Heart left ventricle (tissue), 16 donors: ENCODE measurements at regions not wholly inside any gene's neighbourhood (a gene's known extent, or its start where the extent isn't known, plus 50 kb on each side); places are given as distances from the start of the nearest gene placed in this dataset.

Experiments used
- ATAC-seq, 4 donors: fragments of 200-7000 bp; cut with Tn5 transposase; one replicate each; pipeline ENCODE4 v1.9.1; 2020 to 2022; ENCODE audit warnings: moderate library complexity in 4 of 4, mild to moderate bottlenecking in 3 of 4, moderate number of reproducible peaks in 1 of 4
- DNase-seq, 5 donors: peaks; one replicate each; pipeline ENCODE4 v3.0.0-alpha.2; 2020
- H3K27ac ChIP-seq, 12 donors: fragments of 200-600 bp; sonication (generic) in 4 of 12; one replicate each; pipeline versions ENCODE4 v1.5.0 to v1.8.0; 2016 to 2022; ENCODE audit warnings: mild to moderate bottlenecking in 2 of 12
- H3K27me3 ChIP-seq, 9 donors: fragments of 200-600 bp; sonication (generic) in 2 of 9; one replicate each; pipeline versions ENCODE4 v1.5.1 to v1.8.0; 2016 to 2022; ENCODE audit warnings: mild to moderate bottlenecking in 3 of 9
- H3K36me3 ChIP-seq, 9 donors: fragments of 200-600 bp; sonication (generic) in 2 of 9; one replicate each; pipeline versions ENCODE4 v1.5.0 to v1.8.0; 2018 to 2022; ENCODE audit warnings: mild to moderate bottlenecking in 2 of 9
- H3K4me1 ChIP-seq, 12 donors: fragments of 200-600 bp; sonication (generic) in 4 of 12; one replicate each; pipeline versions ENCODE4 v1.5.0 to v1.8.0; 2016 to 2022; ENCODE audit warnings: mild to moderate bottlenecking in 3 of 12
- H3K4me3 ChIP-seq, 12 donors: fragments of 200-600 bp; sonication (generic) in 4 of 12; one replicate each; pipeline versions ENCODE4 v1.5.0 to v1.8.0; 2017 to 2022; ENCODE audit warnings: mild to moderate bottlenecking in 9 of 12, moderate library complexity in 4 of 12
- H3K9me3 ChIP-seq, 12 donors: fragments of 200-600 bp; sonication (generic) in 4 of 12; one replicate each; pipeline versions ENCODE4 v1.5.0 to v1.8.0; 2016 to 2022; ENCODE audit warnings: mild to moderate bottlenecking in 1 of 12
- CTCF ChIP-seq, 12 donors: fragments of 200-600 bp; sonication (generic) in 4 of 12; IDR thresholded peaks; one replicate each; pipeline versions ENCODE4 v1.5.0 to v1.8.0; 2018 to 2022; ENCODE audit warnings: antibody characterized with exemption in 12 of 12, mild to moderate bottlenecking in 5 of 12
- POLR2A ChIP-seq, 2 donors: fragments of 450-650 bp; IDR thresholded peaks; one replicate each; pipeline ENCODE4 v1.6.1; 2017; ENCODE audit warnings: antibody characterized with exemption in 2 of 2, mild to moderate bottlenecking in 2 of 2, moderate library complexity in 2 of 2
- WGBS, 4 donors: extraction: QIAGEN DNeasy Blood & Tissue Kit in 2 of 4; methylation state at CpG; one replicate each; pipeline versions ENCODE4 v1.1.5 to v1.1.7; 2013 to 2018; 5-methylcytosine and 5-hydroxymethylcytosine counted together
- intact Hi-C, 10 donors: fragments of 100-400 bp; cut with DNase I; formaldehyde crosslinking; loops; one replicate each; pipeline versions ENCODE4 v1.11.1 to v1.14.2; 2022
- donor health status: ischemic (EF 13 %, LVEDD 7.1; RV severe dilation, severe dysfunction).
- donor health status: healthy with polysubstance abuse.
- donor health status: DM: no; HTN: yes; CAD: no.
- donor health status: DM: no; HTN: no; CAD: no.
- donor health status: ischemic (EF 25% LVEDD 6.9; RV normal size, moderate dysfunction).
- donor health status: ischemic (EF 25% LVEDD 5.7; RV mildly dilated, moderate dysfunction).
- donor health status: healthy.
- donor health status: DM: yes; HTN: yes; CAD: no.
- donor health status: ischemic (EF 35%, LVEDD 5.7; RV mildly dilated, moderate dysfunction).
- donor health status: nonischemic (EF 11% LVEDD 7.7; RV severe dilation, severe dysfunction).
- donor health status: DM: yes; HTN: yes; CAD: no.
- donor health status: PGD.
- donor health status: ischemic (EF 29% LVEDD 5.4; RV normal size, mild dysfunction).
- donor health status: nonischemic (EF 23%, LVEDD 6.1; RV moderate dilation, normal function).

GRCh38 chr3:46094506-46094905 is 67.2 kb upstream of the XCR1 start:
- no peaks in the 10 kb centered on the region for H3K27me3 ChIP-seq
- 69 to 93% (median 73%) methylated on average over 1 of the region's 1 CpG for WGBS, 4 donors
- DNase-seq (no peak), ATAC-seq (no peak)
- intact Hi-C loops, result no loop called here
- TF ChIP-seq CTCF (IDR thresholded peaks at IDR 0.05) (no peak), POLR2A (IDR thresholded peaks at IDR 0.05) (no peak)
- peaks cover 0 to 95% (median 0%) of the 10 kb centered on the region in 12 donors for H3K4me1 ChIP-seq
- peak overlapping the region in 1 of 12 donors; percentile 96 for H3K27ac ChIP-seq
- no peak overlapping the region for H3K4me3 ChIP-seq
- H3K36me3 ChIP-seq, result no peaks in the 10 kb centered on the region
- H3K9me3 ChIP-seq, result no peaks in the 10 kb centered on the region

GRCh38 chr3:46093966-46094365 is 66.7 kb upstream of the XCR1 start:
- Histone ChIP-seq H3K27me3 (no peaks in the 10 kb centered on the region), H3K36me3 (no peaks in the 10 kb centered on the region), H3K4me3 (no peak overlapping the region), H3K27ac (peak overlapping the region in 1 of 12 donors; percentile 96), H3K9me3 (no peaks in the 10 kb centered on the region), H3K4me1 (peaks cover 0 to 95% (median 0%) of the 10 kb centered on the region in 12 donors)
- intact Hi-C loops, result no loop called here
- no peak for ATAC-seq
- WGBS, 4 donors, result 73 to 85% (median 81%) methylated on average over 4 of the region's 4 CpGs
- TF ChIP-seq POLR2A (IDR thresholded peaks at IDR 0.05) (no peak), CTCF (IDR thresholded peaks at IDR 0.05) (no peak)
- DNase-seq, result no peak

GRCh38 chr3:46093327-46093942 is 66.2 kb upstream of the XCR1 start:
- H3K36me3 ChIP-seq, result no peaks in the 10 kb centered on the region
- intact Hi-C loops, result no loop called here

GRCh38 chr3:46092702-46093080 is 65.4 kb upstream of the XCR1 start:
- Histone ChIP-seq H3K36me3 (no peaks in the 10 kb centered on the region), H3K4me1 (peaks cover 0 to 92% (median 0%) of the 10 kb centered on the region in 12 donors), H3K4me3 (no peak overlapping the region), H3K27ac (peak overlapping the region in 1 of 12 donors; percentile 96), H3K9me3 (no peaks in the 10 kb centered on the region), H3K27me3 (no peaks in the 10 kb centered on the region)
- TF ChIP-seq POLR2A (IDR thresholded peaks at IDR 0.05), result no peak
- TF ChIP-seq CTCF (IDR thresholded peaks at IDR 0.05), result no peak
- intact Hi-C loops, result no loop called here
- DNase-seq (no peak), ATAC-seq (no peak)
- WGBS, 4 donors, result 89 to 94% (median 93%) methylated on average over 2 of the region's 2 CpGs

More at GRCh38 chr3:46093327-46093942, 66.2 kb upstream of the XCR1 start:
- ATAC-seq (no peak), DNase-seq (no peak)
- Histone ChIP-seq H3K4me1 (peaks cover 0 to 95% (median 0%) of the 10 kb centered on the region in 12 donors), H3K4me3 (no peak overlapping the region), H3K9me3 (no peaks in the 10 kb centered on the region), H3K27me3 (no peaks in the 10 kb centered on the region), H3K27ac (peak overlapping the region in 1 of 12 donors; percentile 96)
- TF ChIP-seq POLR2A (IDR thresholded peaks at IDR 0.05), result no peak
- no peak for TF ChIP-seq CTCF (IDR thresholded peaks at IDR 0.05)
- 88 to 92% (median 91%) methylated on average over 2 of the region's 2 CpGs for WGBS, 4 donors
